Left lung (tissue), 4 donors: ENCODE measurements at regions not wholly inside any gene's neighbourhood (a gene's known extent, or its start where the extent isn't known, plus 50 kb on each side); places are given as distances from the start of the nearest gene placed in this dataset.
"Not testable (repeated sequence)": the region's sequence is repeated elsewhere in the genome, so short reads cannot be mapped to it uniquely, and the experiment has no call there.

ENCODE experiments used
- ATAC-seq: fragments of 200-7000 bp; cut with Tn5 transposase; one replicate; pipeline ENCODE4 v1.9.1; 2020; ENCODE audit warnings: moderate library complexity
- DNase-seq, 4 donors: peaks; one replicate each; pipeline ENCODE4 v3.0.0-alpha.2; 2013 to 2020
- H3K27ac ChIP-seq, 2 donors: fragments of 200-600 bp; sonication (generic) in 1 of 2; one replicate each; pipeline versions ENCODE4 v1.5.0 to v1.8.0; 2020 to 2021
- H3K27me3 ChIP-seq, 2 donors: fragments of 200-600 bp; sonication (generic) in 1 of 2; one replicate each; pipeline versions ENCODE4 v1.5.0 to v1.8.0; 2020 to 2021
- H3K36me3 ChIP-seq, 2 donors: fragments of 200-600 bp; sonication (generic) in 1 of 2; one replicate each; pipeline versions ENCODE4 v1.5.0 to v1.8.0; 2020 to 2021
- H3K4me1 ChIP-seq, 2 donors: fragments of 200-600 bp; one replicate each; pipeline ENCODE4 v1.8.0; 2021
- H3K4me3 ChIP-seq, 2 donors: fragments of 200-600 bp; sonication (generic) in 1 of 2; one replicate each; pipeline versions ENCODE4 v1.5.0 to v1.8.0; 2020 to 2021; ENCODE audit warnings: mild to moderate bottlenecking in 1 of 2
- H3K9me3 ChIP-seq, 2 donors: fragments of 200-600 bp; sonication (generic) in 1 of 2; one replicate each; pipeline versions ENCODE4 v1.5.0 to v1.8.0; 2020 to 2021
- CTCF ChIP-seq, 2 donors: fragments of 200-600 bp; sonication (generic) in 1 of 2; IDR thresholded peaks; one replicate each; pipeline versions ENCODE4 v1.5.0 to v1.8.0; 2021; ENCODE audit warnings: antibody characterized with exemption in 2 of 2
- intact Hi-C, 2 donors: fragments of 100-400 bp; cut with DNase I; formaldehyde crosslinking; loops; one replicate each; pipeline versions ENCODE4 v1.11.2 to v1.14.2; 2022
- donor health status: DM: no; HTN: yes; CAD: no.
- donor health status: DM: no; HTN: no; CAD: no.

- intact Hi-C loops, result no loop called here
- H3K4me1 ChIP-seq, result no peaks in the 10 kb centered on the region
- H3K36me3 ChIP-seq, result no peaks in the 10 kb centered on the region
- no peak overlapping the region for H3K4me3 ChIP-seq
- H3K27me3 ChIP-seq, result no peaks in the 10 kb centered on the region
- DNase-seq, result no peak
- H3K9me3 ChIP-seq, result no peaks in the 10 kb centered on the region
- TF ChIP-seq CTCF (IDR thresholded peaks at IDR 0.05), result no peak
- no peak for ATAC-seq
- H3K27ac ChIP-seq, result no peak overlapping the region
Measured at GRCh38 chr6:155813548-155813947, 357.9 kb upstream of the NOX3 start.

- no peak overlapping the region for H3K27ac ChIP-seq
- no peaks in the 10 kb centered on the region for H3K9me3 ChIP-seq
- no peak overlapping the region for H3K4me3 ChIP-seq
- DNase-seq, result no peak
- ATAC-seq, result no peak
- TF ChIP-seq CTCF (IDR thresholded peaks at IDR 0.05), result no peak
- H3K36me3 ChIP-seq, result no peaks in the 10 kb centered on the region
- intact Hi-C loops, result no loop called here
- H3K27me3 ChIP-seq, result no peaks in the 10 kb centered on the region
- no peaks in the 10 kb centered on the region for H3K4me1 ChIP-seq
Measured at GRCh38 chr6:155807243-155807642, 351.6 kb upstream of the NOX3 start.

DNA sequence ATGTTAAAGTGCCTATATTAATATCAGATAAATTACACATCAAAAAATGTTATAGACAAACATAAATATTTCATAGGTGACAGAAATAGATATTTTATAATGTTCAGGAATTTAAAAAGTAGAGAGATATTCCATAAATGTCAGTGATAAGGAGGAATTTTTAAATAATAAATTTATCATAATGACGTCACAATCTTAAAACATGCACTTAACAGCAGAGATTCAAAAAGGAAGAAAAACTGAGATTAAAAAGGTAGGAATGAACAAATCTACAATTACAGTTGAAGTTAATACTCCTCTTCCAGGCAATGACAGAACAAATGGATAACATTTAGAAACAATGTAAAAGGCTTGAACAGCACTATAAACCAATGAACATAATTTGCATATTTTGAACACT, 345.4 kb upstream of the NOX3 start:
- H3K27ac ChIP-seq, result no peak overlapping the region
- no peak for TF ChIP-seq CTCF (IDR thresholded peaks at IDR 0.05)
- DNase-seq, result no peak
- no peak overlapping the region for H3K4me3 ChIP-seq
- H3K4me1 ChIP-seq, result no peaks in the 10 kb centered on the region
- no peak for ATAC-seq
- H3K27me3 ChIP-seq, result no peaks in the 10 kb centered on the region
- no peaks in the 10 kb centered on the region for H3K36me3 ChIP-seq
- peaks cover 0 to 16% of the 10 kb centered on the region in 2 donors for H3K9me3 ChIP-seq
- intact Hi-C loops, result no loop called here

DNA sequence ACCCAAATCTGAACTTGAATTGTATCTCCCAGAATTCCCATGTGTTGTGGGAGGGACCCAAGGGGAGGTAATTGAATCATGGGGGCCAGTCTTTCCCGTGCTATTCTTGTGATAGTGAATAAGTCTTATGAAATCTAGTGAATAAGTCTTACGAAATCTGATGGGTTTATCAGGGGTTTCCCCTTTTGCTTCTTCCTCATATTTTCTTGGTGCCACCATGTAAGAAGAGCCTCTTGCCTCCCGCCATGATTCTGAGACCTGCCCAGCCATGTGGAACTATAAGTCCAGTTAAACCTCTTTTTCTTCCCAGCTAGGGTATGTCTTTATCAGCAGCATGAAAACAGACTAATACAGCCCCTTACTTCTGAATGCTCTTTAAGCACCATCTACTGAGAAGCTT, 343.2 kb upstream of the NOX3 start:
- H3K27ac ChIP-seq, H3K36me3 ChIP-seq, H3K4me1 ChIP-seq, DNase-seq, ATAC-seq, H3K4me3 ChIP-seq, H3K27me3 ChIP-seq, intact Hi-C loops: not testable (repeated sequence)
- peaks cover 0 to 16% of the 10 kb centered on the region in 2 donors for H3K9me3 ChIP-seq

DNA sequence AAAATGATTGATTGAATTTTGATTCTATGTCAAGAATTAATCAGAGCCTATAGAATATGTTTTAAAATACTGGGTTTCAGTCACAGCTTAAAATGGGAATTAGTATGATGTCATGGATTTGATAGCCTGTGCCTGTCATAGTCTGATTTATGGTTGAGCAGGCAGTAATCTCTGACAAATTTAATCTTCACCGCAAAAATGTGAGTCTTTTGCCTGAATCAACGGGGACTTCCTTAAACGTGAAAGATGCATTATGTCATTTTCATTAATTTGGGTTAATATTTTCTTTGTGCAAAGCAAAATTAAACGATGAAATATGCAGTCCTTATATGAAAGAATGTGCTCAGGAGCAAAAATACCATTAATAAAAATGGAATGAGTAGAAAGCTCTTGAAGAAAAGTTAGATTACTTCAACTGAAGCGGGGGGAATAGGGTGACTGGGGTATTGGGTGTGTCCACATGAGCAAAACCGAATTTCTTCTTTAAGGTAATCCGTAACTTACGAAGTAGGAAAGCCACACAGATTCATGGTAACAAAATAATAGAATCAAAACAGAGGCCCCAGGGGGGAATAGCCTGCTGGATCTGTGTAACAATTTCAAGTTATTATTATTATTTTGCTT, 339.6 kb upstream of the NOX3 start:
- Histone ChIP-seq H3K9me3 (peaks cover 0 to 11% of the 10 kb centered on the region in 2 donors), H3K27ac (no peak overlapping the region), H3K4me1 (no peaks in the 10 kb centered on the region), H3K36me3 (no peaks in the 10 kb centered on the region), H3K4me3 (no peak overlapping the region), H3K27me3 (no peaks in the 10 kb centered on the region)
- no peak for TF ChIP-seq CTCF (IDR thresholded peaks at IDR 0.05)
- no peak for ATAC-seq
- DNase-seq, result no peak
- intact Hi-C loops, result no loop called here

DNA sequence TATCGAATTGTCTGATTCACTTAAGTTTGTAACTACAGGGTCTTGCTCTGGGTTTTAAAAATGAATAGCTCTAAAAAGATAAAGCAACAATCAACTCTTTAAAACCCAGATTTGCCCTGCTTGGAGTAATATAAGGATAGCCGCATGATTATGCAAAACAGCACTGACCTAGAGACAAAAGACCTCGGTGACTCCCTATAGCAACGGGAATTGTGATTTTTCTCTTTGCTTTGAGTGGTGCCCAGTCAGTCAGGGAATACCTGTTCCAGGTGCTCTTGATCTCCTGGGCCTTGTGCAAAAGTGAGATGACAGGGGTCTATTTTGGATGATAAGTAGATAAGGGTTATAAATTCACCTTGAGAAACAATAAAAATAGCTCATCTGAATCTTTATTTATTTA, 336.3 kb upstream of the NOX3 start:
- Histone ChIP-seq H3K27me3 (no peaks in the 10 kb centered on the region), H3K36me3 (no peaks in the 10 kb centered on the region), H3K4me3 (no peak overlapping the region), H3K9me3 (no peaks in the 10 kb centered on the region), H3K4me1 (no peaks in the 10 kb centered on the region), H3K27ac (no peak overlapping the region)
- intact Hi-C loops, result no loop called here
- TF ChIP-seq CTCF (IDR thresholded peaks at IDR 0.05), result no peak
- no peak for DNase-seq
- ATAC-seq, result no peak
